GM18498 (cell line): ENCODE measurements at regions not wholly inside any gene's neighbourhood (a gene's known extent, or its start where the extent isn't known, plus 50 kb on each side); places are given as distances from the start of the nearest gene placed in this dataset.
"Not testable (repeated sequence)": the region's sequence is repeated elsewhere in the genome, so short reads cannot be mapped to it uniquely, and the experiment has no call there.

Experiments used
- ATAC-seq: cut with Tn5 transposase; IDR thresholded peaks from one replicate; pipeline ENCODE4 v1.9.1; 2021; ENCODE audit warnings: mild to moderate bottlenecking, moderate library complexity; ENCODE audit not compliant: unreplicated experiment

- peak; percentile 48 for ATAC-seq
These were observed 396.9 kb upstream of the ADGRB3 start for GRCh38 chr6:68238097-68238601.

DNA sequence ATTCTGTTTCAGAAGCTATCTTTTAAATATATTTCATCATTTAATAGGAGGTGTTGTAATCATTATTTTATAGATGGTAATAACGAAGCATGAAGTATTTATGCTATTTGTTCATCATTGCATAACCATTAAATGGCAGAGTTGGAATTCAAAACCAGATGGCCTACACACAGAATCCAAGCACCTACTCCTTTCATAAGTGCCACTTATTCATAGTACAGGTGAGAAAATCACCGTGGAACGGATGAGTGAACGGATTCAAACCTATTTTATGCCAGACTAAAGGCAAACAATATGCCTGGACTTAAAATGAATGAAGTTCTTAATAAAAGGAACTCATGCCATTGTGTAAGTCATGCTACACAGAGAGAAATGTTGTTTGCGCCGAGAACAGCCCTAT, 397.9 kb upstream of the ADGRB3 start:
- ATAC-seq = no peak

DNA sequence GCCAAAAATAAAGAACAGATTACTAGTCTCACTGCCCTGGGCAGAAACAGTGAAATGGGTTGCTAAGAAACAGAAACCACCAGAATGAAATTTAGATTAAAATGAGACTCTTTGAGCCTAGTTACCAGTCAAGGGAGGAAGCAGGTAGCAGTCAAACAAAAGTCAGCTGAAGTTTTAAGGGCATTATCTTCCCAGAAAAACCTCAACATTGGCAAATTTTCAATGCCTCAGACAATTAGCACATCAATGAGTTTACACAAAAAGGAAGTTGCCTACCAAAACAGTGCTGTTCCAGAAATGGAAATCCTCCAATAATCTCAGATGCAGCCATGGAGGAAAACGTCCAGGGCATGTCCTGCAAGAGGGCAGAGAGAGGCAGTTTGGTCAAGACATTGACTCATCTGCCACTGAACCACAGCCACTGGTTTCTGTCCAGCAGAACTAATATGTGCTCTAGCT, 399.7 kb upstream of the ADGRB3 start:
- peak; percentile 49 for ATAC-seq

DNA sequence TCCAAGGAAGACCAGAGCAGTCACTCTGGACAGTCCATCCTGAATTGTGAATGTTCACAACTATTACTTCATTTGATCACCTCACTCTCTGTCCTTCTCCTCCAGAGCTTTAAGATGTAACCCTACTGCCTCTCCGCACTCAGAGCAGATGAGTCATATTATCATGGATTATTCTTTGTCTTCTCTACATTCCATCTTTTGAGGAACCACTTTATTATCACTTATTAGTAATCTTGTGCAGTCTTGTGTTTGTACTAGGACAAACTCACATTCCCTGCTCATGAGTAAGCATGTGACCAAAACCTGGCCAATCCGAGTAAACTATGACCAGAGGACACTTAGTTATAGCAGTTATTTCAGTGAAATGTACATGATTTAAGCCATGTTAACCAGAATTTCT, 401.5 kb upstream of the ADGRB3 start:
- ATAC-seq = no peak

GRCh38 chr6:68229566-68229965, 405.5 kb upstream of the ADGRB3 start:
- ATAC-seq = no peak

DNA sequence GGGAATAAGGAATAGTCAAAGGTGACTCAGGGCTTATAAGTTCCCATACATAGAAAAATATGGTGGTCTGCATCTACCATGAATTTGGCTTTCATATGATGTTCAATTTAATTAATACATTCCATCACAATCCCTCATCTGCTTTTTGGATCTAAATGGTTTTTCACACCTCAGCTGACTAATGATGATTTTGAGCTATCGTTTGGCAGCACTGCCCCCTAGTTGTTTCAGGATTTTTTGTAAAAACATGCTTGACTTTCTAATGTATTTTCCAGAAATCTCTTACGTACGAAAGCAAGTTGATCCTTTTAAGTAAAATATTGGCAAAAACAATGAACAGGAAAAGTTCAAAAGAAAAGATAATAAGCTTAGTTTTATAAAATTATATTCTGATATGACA, 408.6 kb upstream of the ADGRB3 start:
- ATAC-seq = no peak

DNA sequence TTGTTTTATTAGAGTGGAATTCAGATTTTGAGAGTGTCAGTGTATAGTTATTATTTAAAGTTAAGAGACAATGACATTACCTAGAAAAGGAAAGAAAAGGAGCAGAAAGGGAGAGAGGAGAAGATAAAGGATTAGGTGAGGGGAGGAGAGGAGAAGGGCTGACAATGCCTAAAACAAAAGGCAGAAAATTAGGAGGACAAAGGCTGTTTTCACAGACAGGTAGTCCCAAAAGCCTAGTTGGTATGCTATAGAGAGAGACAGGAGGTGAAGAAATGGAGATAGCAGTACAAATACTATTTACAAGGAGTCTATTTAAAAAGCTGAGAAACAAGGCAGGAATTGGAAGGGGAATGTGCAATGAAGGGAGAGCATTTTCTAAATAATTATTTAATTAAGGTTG, 409.4 kb upstream of the ADGRB3 start:
- ATAC-seq = no peak

- ATAC-seq = no peak
These were observed 423.8 kb upstream of the ADGRB3 start for GRCh38 chr6:68211242-68211795.

- ATAC-seq = not testable (repeated sequence)
These were observed 427.5 kb upstream of the ADGRB3 start for GRCh38 chr6:68207612-68208011.

GRCh38 chr6:68200929-68201328, 434.2 kb upstream of the ADGRB3 start:
- ATAC-seq = no peak

DNA sequence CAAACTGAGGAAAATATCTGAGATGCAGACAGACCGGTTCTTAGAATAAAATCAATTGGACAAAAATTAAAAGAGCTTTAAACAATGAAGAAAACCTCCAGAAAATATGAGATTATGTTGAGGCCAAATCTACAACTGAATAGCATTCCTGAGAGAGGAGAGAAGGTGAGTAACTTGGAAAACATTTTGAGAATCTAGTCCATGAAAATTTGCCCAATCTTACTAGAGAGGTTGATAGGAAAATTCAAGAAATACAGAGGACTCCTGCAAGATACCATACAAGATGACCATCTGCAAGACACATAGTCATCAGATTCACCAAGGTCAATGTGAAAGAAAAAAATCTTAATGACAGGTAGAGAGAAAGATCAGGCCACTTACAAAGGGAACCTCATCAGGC, 437.7 kb upstream of the ADGRB3 start:
- ATAC-seq = no peak

GRCh38 chr6:68196645-68197044, 438.4 kb upstream of the ADGRB3 start:
- no peak for ATAC-seq

DNA sequence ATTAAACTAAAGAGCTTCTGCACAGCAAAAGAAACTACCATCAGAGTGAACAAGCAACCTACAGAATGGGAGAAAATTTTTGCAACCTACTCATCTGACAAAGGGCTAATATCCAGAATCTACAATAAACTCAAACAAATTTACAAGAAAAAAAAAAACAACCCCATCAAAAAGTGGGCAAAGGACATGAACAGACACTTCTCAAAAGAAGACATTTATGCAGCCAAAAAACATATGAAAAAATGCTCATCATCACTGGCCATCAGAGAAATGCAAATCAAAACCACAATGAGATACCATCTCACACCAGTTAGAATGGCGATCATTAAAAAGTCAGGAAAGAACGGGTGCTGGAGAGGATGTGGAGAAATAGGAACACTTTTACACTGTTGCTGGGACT, 439.3 kb upstream of the ADGRB3 start:
- ATAC-seq = not testable (repeated sequence)

- no peak for ATAC-seq
These were observed 440.1 kb upstream of the ADGRB3 start for GRCh38 chr6:68194846-68195478.

- no peak for ATAC-seq
These were observed 442.1 kb upstream of the ADGRB3 start for GRCh38 chr6:68192988-68193387.

DNA sequence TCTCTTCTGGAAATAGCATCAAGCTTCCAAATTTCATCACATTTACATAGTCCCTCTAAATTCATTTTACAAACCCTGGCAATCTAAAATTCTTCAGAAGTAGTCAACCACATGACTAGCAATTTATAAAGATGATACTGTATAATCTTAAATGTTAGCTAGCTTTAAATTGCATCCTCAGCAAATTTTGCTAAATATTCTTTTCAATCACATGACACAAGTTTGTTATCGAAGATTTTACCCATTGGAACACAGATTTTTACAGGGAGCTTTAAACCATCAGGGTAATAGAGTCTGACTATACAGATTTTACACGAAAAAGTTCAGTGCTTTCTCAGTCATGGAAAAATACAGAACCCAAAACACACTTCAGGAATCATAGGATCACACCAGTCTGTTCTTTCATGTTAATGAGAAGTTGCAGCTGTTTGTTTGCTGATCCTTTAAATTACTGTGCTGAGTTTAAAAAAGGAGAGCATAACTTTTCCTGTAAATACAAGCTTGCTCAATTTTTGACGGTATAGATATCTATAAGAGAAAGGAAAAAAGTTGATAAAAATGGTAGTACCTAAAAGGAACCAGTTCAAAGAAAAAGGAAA, 445.8 kb upstream of the ADGRB3 start:
- no peak for ATAC-seq

GRCh38 chr6:68186870-68187269, 448.2 kb upstream of the ADGRB3 start:
- ATAC-seq = no peak

- no peak for ATAC-seq
These were observed 452.7 kb upstream of the ADGRB3 start for GRCh38 chr6:68182386-68182785.

DNA sequence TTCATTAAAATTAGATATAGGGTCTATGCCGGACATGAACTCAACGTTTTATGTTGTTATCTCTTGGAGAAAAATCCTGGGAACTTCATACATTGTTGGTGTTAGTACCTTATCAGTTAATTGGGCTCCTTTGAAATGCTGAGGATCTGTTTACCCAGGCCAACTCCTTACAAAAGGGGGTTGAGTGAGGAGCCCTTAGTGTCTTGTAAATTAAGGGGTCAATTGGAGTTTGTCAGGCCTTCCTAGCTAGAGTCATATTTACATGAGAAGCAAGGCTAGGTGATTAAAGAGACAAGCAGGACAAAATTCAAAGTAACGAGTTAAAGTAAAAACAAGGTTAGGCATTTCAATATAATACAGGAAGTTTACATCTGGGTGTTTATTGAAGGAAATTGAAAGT, 454.1 kb upstream of the ADGRB3 start:
- ATAC-seq = not testable (repeated sequence)

DNA sequence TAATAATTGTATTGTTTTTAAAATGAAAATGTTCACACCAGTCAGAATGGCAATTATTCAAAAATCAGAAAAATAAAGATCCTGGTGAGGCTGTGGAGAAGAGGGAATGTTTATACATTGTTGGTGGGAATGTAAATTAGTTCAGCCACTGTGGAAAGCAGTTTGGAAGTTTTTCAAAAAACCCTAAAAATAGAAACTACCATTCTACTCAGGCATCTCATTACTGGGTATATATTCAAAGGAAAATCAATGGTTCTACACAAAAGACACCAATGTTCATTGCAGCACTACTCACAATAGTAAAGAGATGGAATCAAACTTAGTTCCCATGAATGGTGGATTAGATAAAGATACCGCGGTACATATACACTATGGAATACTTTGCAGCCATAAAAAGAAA, 461.5 kb upstream of the ADGRB3 start:
- no peak for ATAC-seq

GRCh38 chr6:68169922-68170321, 465.2 kb upstream of the ADGRB3 start:
- ATAC-seq = no peak

GRCh38 chr6:68167604-68168003, 467.5 kb upstream of the ADGRB3 start:
- no peak for ATAC-seq
